ENCODE measurements at regions not wholly inside any gene's neighbourhood (a gene's known extent, or its start where the extent isn't known, plus 50 kb on each side); places are given as distances from the start of the nearest gene placed in this dataset.
"Not testable (repeated sequence)": the region's sequence is repeated elsewhere in the genome, so short reads cannot be mapped to it uniquely, and the experiment has no call there.

DNA sequence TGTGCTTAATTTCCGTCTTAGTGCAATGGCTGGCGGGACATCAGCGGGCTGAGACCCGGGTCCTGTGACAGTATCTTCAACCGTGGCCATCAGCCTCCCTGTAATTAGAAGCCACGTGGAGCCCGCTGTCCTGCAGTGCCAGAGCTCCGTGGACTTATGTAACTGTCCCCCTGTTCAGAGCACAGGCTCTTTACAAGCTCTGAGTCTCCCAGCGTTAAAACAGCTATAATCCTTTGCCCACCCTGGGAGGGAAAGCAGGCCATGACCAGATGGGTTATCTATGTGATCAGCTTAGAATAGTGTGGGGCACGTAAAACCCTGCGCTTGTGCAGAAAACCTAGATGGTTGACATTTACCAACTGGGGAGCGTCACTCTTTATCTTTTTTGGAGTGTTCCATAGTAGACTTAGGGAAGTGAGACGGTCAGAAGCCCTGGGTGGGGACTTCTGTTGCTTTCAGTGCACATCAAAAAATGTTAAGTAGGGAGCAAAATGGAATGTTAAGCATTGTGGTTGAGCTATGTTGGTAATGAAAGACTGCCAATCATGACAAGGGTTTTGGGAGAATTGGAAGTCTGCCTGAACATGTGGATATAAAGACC is 103.5 kb upstream of the CADM1 start:
- Histone ChIP-seq H3K4me3 (no peak overlapping the region), H3K36me3 (no peaks in the 10 kb centered on the region), H3K27ac (no peak overlapping the region), H3K9me3 (no peaks in the 10 kb centered on the region), H3K27me3 (peaks cover 0 to 14% of the 10 kb centered on the region in 2 donors), H3K4me1 (no peaks in the 10 kb centered on the region)
- intact Hi-C loops (cut with DNase I) = no loop called here
- peak in 1 of 4 donors; percentile 54 for DNase-seq
- ATAC-seq = no peak
- no peak for TF ChIP-seq CTCF (IDR thresholded peaks at IDR 0.05)

DNA sequence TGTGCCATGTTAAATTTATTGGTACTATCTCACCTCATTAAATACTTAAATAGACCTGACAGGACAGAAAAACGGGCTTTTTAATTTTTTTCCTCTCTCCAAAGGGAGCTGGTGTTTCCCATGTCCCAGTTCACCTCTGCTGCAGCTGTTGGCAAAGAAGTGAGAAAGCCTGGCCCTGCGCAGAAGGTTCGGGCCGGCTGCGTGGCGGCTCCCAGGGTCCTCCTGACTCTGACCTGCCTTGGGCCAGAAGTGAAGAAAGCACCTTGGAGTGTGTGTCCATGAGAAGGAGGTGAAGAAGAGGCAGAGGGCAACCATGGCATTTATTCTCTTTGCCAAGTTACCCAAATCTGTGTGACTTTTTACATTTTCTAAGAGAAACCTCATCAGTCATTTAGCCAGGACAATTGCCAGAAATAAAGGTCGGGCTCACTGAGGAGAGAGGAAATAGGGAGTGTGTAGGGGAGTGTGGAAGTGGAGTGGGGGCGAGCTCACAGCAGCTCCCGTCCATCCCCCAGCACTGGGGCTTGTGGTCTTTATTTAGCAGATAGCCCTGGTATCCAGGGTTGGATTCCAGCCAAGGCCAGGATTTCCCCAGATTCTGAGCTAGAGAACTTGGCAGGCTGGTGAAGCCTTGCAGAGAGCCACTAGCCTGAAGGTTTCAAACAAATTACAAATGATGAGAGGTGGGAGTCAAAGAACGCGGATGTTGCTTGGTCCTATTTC is 102.4 kb upstream of the CADM1 start:
- TF ChIP-seq CTCF (IDR thresholded peaks at IDR 0.05) = no peak
- no peak for ATAC-seq
- Histone ChIP-seq H3K4me1 (no peaks in the 10 kb centered on the region), H3K27ac (no peak overlapping the region), H3K36me3 (no peaks in the 10 kb centered on the region), H3K4me3 (no peak overlapping the region), H3K27me3 (peaks cover 0 to 10% of the 10 kb centered on the region in 2 donors), H3K9me3 (no peaks in the 10 kb centered on the region)
- intact Hi-C loops (cut with DNase I) = no loop called here
- DNase-seq = peak in 3 of 4 donors; percentile 38 to 69 (median 55)

- intact Hi-C loops (cut with DNase I) = no loop called here
- ATAC-seq (no peak), DNase-seq (no peak)
- Histone ChIP-seq H3K4me1 (no peaks in the 10 kb centered on the region), H3K36me3 (no peaks in the 10 kb centered on the region), H3K27me3 (peaks cover 0 to 7% of the 10 kb centered on the region in 2 donors), H3K9me3 (no peaks in the 10 kb centered on the region), H3K27ac (no peak overlapping the region), H3K4me3 (no peak overlapping the region)
- no peak for TF ChIP-seq CTCF (IDR thresholded peaks at IDR 0.05)
These were observed 101.8 kb upstream of the CADM1 start for GRCh38 chr11:115605871-115606497.

- H3K9me3 ChIP-seq; DNase-seq; H3K36me3 ChIP-seq; H3K27ac ChIP-seq; H3K27me3 ChIP-seq; H3K4me1 ChIP-seq; H3K4me3 ChIP-seq; intact Hi-C loops (cut with DNase I); ATAC-seq: not testable (repeated sequence)
These were observed 101.2 kb upstream of the CADM1 start for GRCh38 chr11:115605397-115605796.

GRCh38 chr11:115599125-115599524 is 94.9 kb upstream of the CADM1 start:
- TF ChIP-seq CTCF (IDR thresholded peaks at IDR 0.05) = no peak

More at GRCh38 chr11:115599125-115599524, 94.9 kb upstream of the CADM1 start:
- H3K27me3 ChIP-seq = no peaks in the 10 kb centered on the region
- DNase-seq (no peak), ATAC-seq (no peak)
- H3K36me3 ChIP-seq = no peaks in the 10 kb centered on the region
- H3K4me1 ChIP-seq = no peaks in the 10 kb centered on the region
- intact Hi-C loops (cut with DNase I) = no loop called here
- peaks cover 0 to 3% of the 10 kb centered on the region in 2 donors for H3K9me3 ChIP-seq
- H3K4me3 ChIP-seq = no peak overlapping the region
- no peak overlapping the region for H3K27ac ChIP-seq
